HG03097 (cell line): ENCODE measurements at regions not wholly inside any gene's neighbourhood (a gene's known extent, or its start where the extent isn't known, plus 50 kb on each side); places are given as distances from the start of the nearest gene placed in this dataset.

ENCODE experiments used
- ATAC-seq: cut with Tn5 transposase; IDR thresholded peaks from one replicate; pipeline ENCODE4 v1.9.1; 2021; ENCODE audit not compliant: unreplicated experiment, low FRiP score

- no peak for ATAC-seq
Observed at GRCh38 chr12:126112849-126113248, 1047.6 kb downstream of the AACS start.

DNA sequence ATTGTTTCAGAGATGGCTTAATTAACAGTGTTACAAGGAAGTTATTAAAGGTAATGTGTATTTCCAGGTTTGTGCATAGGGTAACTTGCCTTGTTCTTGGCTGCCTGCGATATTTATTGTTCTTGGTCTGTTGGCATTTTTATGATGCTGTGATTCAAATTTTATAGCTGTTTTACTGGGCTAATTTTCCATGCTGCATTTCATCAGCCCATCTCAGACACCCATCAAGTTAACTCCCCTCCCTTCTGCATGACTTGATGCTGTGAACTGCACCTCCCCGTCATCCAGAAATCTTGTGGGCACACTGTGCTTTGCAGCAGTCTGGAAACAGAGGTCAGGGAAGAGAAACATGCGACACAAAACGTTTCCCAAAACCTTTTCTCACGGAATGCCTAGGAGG is 1049.2 kb downstream of the AACS start:
- no peak for ATAC-seq

DNA sequence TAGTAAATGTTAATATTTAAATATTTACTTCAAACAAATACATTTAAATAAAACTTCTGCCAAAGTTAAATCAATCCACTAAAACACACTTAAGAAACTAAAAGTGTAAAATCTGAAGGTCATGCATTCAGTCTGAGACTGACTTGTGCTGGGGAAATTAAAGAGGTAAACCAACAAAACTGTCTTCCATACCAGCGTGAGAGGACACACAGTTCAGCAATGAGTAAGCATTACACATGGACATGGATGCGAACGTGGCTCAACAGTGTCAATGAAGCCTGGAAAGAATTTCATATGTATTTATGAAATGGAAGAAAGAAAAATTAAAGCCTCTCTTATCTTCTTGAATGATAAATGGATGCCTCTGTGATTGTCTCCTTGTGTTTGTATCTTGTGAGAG is 1052.3 kb downstream of the AACS start:
- ATAC-seq: no peak

DNA sequence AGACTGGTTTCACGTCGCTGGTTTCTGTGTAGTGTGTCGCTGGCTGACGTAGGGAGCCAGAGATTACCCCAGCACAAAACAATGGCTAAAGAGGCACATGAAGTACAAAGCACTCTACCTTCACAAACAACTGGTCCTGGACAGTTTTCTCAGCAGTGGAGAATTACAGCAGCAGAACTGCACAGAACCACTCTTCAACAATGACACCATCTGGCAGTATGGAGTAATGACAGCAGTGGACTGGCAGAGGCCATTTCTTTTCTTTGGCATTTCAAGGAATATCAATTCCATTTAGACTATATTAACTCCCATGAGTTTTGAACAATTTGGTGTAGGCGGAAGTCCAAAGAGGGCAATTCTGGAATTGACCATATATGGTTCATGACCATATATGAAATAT is 1074.1 kb downstream of the AACS start:
- ATAC-seq: no peak

DNA sequence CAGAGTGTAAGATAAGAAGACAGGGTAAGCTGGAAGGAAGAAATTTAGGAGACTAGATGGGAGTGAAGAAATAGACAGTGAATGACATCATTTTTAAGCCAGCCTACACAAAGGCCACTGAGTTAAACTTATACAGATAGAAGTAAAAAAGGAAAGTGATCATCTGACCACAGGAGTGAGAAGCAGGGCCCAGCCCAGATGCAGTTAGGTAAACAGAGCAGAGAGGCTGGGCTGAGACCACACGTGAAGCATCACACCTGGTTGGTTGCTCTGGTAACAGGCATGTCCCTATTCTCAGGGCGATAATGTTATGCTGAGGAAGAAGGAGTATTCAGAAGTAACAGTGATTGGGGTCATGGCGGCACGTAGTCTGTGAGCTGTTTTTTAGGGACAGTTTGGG is 1079.4 kb downstream of the AACS start:
- ATAC-seq: no peak

DNA sequence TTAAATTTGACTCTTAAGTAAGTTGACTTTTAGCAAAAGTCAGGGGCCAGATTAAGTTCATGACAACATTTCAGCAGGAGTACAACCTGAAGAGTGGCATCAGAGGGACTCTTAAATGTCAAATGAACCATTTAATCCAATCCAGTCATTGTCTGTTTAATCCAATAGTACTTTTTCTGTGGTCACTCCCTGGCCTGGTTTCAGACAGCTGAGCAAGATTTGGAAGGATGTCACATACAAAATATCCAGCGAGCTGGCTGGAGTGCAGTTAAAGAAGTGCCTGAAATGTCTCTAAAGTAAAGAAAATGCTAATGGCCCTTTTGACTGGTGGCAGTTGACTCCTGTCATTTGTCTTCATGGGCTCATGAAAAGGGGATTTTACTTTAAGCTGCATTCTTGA is 1082.1 kb downstream of the AACS start:
- ATAC-seq: no peak

DNA sequence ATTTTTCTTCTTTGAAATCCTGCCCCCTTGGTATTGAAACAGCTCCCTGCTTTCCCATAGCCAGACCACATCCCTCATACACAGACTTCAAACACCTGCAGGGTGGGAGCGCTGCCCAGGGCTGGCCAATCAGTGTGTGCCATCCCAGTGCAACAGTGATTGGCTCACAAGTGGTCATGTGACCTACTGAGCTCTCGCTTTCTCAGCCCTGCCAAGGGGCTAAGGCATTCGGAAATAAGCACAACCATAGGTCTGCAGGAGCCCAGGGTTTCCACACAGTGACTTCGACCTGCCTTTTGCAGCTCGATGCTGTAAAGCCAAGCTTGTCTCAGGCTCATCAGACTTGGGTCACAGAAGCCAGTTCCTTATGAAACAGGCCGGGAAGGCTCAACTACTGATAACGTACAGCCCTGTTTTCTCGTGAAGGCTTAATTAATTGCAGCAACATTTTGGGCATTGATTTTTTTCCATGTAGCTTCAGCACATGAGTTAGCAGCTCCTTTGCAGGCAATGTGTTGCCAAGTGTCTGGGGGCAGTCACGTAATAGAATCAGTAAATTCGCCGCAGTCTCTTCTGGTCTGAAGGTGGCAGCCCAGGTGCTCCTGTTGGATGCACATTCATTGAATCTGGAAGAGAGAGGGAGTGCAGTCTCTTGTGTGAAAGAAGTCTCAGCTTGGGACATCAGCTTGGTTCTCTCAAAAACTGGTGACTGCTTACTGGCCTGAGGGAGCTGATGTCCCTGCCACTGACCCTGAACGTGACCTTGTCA is 1091.8 kb downstream of the AACS start:
- ATAC-seq: no peak

DNA sequence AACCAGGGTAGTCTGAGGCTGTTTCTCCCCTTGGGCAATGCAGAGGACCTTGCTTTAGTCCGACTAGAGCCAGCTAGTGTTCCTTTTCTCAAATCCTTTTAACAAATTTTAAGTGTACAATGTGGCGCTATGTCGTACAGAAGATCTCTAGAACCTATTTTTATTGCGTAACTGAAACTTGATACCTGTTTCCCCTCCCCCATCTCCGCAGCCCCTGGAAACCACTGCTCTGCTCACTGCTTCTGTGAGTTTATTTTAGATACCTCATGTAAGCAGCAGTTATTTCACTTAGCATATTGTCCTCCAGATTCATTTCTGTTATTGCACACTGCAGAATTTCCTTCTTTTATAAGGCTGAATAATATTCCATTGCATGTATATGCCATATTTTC is 1092.3 kb downstream of the AACS start:
- ATAC-seq: no peak

- ATAC-seq: no peak
Observed at GRCh38 chr12:126159139-126159538, 1093.9 kb downstream of the AACS start.

- ATAC-seq: no peak
Observed at GRCh38 chr12:126160912-126161311, 1095.7 kb downstream of the AACS start.

GRCh38 chr12:126163984-126164383 is 1098.7 kb downstream of the AACS start:
- no peak for ATAC-seq

GRCh38 chr12:126171937-126172559 is 1106.8 kb downstream of the AACS start:
- no peak for ATAC-seq

GRCh38 chr12:126182619-126183236 is 1117.5 kb downstream of the AACS start:
- no peak for ATAC-seq

DNA sequence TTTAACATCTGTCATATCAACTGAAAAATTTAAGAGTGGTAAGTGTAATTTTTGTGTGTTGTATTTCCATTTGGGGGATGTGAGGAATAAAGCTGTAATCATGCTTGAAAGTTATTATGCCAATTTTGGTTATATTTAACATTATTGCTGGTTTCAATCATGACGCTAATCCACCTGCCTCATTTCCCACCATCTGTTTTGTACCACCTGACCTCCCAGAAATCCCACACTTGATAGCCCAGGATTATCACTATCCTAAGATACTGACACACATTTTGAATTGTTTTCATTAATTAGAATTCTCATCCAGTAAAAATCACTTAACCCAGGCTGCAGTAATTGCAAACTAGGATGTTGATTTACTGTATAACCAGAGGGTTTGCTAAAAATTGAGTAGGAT is 1119.8 kb downstream of the AACS start:
- no peak for ATAC-seq

DNA sequence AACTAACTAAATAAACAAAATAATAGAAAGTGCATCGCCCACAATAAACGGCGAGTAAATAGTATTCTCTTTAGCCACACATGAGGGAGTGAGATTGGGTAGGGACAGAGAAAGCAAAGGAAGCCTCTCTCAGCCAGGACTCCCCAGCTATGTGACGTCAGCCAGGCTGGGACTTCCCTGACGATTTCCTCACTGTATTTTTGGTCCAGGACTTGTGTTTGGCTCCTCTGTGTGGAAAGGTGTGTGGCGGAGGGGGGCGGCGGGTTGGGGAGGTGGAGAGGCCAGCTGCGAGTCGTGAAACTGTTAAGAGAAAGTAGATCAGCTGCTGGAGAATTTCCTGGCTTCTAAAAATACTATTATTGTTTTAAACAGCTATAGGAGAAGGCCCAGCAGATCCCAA is 1124.6 kb downstream of the AACS start:
- ATAC-seq: no peak

DNA sequence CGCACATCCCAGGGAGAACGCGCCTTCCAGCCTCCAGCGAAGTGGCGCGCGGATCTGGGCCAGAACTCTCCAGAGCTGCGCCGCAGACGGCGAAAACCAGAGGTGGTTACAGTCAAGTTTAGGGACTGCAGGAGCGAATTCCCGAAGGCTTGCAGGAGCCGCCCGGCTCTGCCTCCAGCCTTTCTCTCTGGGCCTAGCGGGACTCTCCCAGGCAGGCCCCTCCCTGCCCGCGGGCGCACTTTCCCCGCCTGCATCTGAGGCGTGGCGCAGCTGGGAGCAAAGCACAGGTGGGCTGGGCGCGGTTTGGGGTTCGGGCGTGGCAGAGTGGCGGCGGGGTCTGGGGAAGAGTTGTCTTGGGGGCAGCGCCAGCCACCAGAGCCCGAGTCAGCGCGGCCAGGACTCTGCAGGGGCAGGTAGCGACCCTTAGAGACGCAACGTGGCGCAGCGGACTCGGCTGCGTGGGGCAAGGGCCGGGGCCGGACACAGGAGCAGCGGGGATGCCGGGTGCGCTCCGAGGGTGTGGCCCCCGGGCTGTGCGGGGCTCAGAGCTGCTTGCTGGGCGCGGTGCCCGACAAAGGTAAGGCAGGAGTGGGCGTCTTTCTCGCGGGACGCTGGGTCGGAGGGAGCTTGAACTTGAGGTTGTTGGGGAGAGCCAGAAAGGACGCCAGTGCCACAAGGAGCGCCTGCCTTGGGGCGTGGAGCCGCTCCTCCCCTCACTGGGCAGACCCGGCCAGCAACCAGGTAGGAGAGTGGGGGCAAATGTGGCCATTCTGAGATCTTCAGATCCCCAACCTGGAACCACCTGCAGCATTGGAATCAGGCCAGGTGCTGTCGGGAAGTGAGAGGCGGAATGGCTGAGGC is 1126.0 kb downstream of the AACS start:
- no peak for ATAC-seq

GRCh38 chr12:126191949-126192348 is 1126.7 kb downstream of the AACS start:
- ATAC-seq: no peak

DNA sequence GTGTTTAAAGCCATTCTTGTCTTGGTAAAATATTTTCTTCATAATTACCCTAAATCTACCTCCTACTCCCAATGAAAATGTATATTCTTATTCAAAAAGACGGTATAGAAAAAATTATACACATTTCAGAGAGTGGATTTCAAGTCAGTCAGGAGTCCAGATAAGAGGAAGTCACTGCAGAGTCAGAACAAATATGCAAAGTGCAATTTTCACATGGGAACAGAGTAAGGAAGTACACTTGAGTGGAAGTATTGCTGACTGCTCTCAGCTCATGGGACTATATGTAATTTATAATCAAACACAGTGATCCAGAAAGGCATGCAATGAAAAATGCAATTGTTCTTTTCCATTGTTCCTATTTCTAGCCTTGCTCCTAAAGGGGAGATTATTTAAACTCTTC is 1128.0 kb downstream of the AACS start:
- no peak for ATAC-seq

DNA sequence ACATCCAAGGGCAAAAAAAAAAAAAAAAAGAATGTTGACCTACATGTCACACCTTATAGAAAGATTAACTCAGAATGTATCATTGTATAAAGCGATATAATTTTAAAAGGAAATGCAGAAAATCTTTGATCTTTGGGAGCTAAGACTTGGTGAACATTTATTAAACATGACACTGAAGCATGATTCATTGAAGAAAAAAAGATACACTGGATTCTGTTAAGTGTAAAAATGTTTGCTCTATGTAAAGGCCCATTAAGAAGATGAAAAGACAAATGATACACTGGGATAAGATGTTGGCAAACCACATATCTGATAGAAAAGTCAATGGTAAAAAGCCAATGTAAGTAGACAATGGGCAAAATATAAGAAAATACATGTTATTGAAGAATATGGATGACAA is 1131.0 kb downstream of the AACS start:
- no peak for ATAC-seq

- no peak for ATAC-seq
Observed at GRCh38 chr12:126198516-126198915, 1133.3 kb downstream of the AACS start.
